Endothelial cell of umbilical vein (primary cell): ENCODE measurements at regions not wholly inside any gene's neighbourhood (a gene's known extent, or its start where the extent isn't known, plus 50 kb on each side); places are given as distances from the start of the nearest gene placed in this dataset.

Experiments
- BruUV-seq: library from RNA; stranded (reverse); fragments of 400-500 nt; replicated peaks from 2 replicates; lab custom pipeline; 2021; lab: Mats Ljungman, UMichigan
- CTCF ChIA-PET: fragments of 300-600, 350-600 bp; sonication (Branson Sonifier 250); formaldehyde crosslinking; loops from one replicate; lab custom pipeline; 2021; ENCODE audit warnings: antibody characterized with exemption, inconsistent platforms; lab: Charles Lee
- POLR2A ChIA-PET: fragments of 300-600, 350-600 bp; sonication (Branson Sonifier 250); formaldehyde crosslinking; loops from one replicate; lab custom pipeline; 2021; ENCODE audit warnings: antibody characterized with exemption, inconsistent platforms; lab: Charles Lee
- DNase-seq: peaks from one replicate; pipeline ENCODE4 v3.0.0-alpha.2; 2011; ENCODE audit warnings: low read depth, low spot score
- FAIRE-seq: peaks from 2 replicates; lab custom pipeline; 2011; peaks lifted over from hg19 to GRCh38; lab: Jason Lieb, UNC
- H2AFZ ChIP-seq: 2 replicates; pipeline ENCODE4 v1.6.0; 2012; ENCODE audit warnings: low read depth, low read length, control low read depth, inconsistent platforms
- H3K27ac ChIP-seq: 2 replicates; pipeline ENCODE4 v1.5.1; 2011; ENCODE audit warnings: low read depth, mild to moderate bottlenecking, control low read depth, low read length, moderate library complexity; ENCODE audit not compliant: insufficient read depth
- H3K27me3 ChIP-seq, 2 experiments: 2 replicates each; pipeline versions ENCODE4 v1.6.0 to v1.6.1; 2011; ENCODE audit warnings: low read length in 2 of 2, mixed read lengths in 1 of 2; ENCODE audit not compliant: control insufficient read depth in 2 of 2, insufficient read depth in 2 of 2
- H3K36me3 ChIP-seq, 2 experiments: 2 replicates in 1 of 2; 3 replicates in 1 of 2; pipeline ENCODE4 v1.5.1; 2011; ENCODE audit warnings: low read length in 2 of 2, mild to moderate bottlenecking in 1 of 2, moderate library complexity in 1 of 2; ENCODE audit not compliant: control insufficient read depth in 2 of 2, insufficient read depth in 2 of 2; ENCODE audit errors: extremely low read depth in 1 of 2
- H3K4me1 ChIP-seq: 3 replicates; pipeline ENCODE4 v1.5.1; 2011; ENCODE audit warnings: mild to moderate bottlenecking, low read length; ENCODE audit not compliant: control insufficient read depth, insufficient read depth; ENCODE audit errors: extremely low read depth
- H3K4me2 ChIP-seq: 2 replicates; pipeline ENCODE4 v1.6.1; 2011; ENCODE audit warnings: low read length, control low read depth, mixed read lengths; ENCODE audit not compliant: insufficient read depth
- H3K4me3 ChIP-seq, 3 experiments: fragments of 200-600 bp in 1 of 3; sonication (generic), shearing (Covaris generic) in 1 of 3; replicated peaks in 1 of 3; 2 replicates each; pipeline ENCODE4 v1.5.1; 2011 to 2016; ENCODE audit warnings: control low read depth in 3 of 3, low read length in 3 of 3, mild to moderate bottlenecking in 2 of 3, inconsistent platforms in 1 of 3, low read depth in 1 of 3, moderate library complexity in 1 of 3; ENCODE audit not compliant: insufficient read depth in 1 of 3
- H3K79me2 ChIP-seq: 2 replicates; pipeline ENCODE4 v1.6.0; 2012; ENCODE audit warnings: low read length, inconsistent platforms; ENCODE audit not compliant: control insufficient read depth, insufficient read depth
- H3K9ac ChIP-seq: replicated peaks from 2 replicates; pipeline ENCODE3; 2011; ENCODE audit warnings: low read length, control low read depth; ENCODE audit not compliant: insufficient read depth; ENCODE audit errors: extremely low read depth
- H3K9me1 ChIP-seq: replicated peaks from 3 replicates; pipeline ENCODE4 v1.6.0; 2011; ENCODE audit warnings: mild to moderate bottlenecking, low read length; ENCODE audit not compliant: control insufficient read depth, insufficient read depth; ENCODE audit errors: extremely low read depth
- H3K9me3 ChIP-seq: replicated peaks from 2 replicates; pipeline ENCODE4 v1.5.1; 2012; ENCODE audit warnings: low read length, inconsistent platforms; ENCODE audit not compliant: control insufficient read depth, insufficient read depth
- H4K20me1 ChIP-seq: replicated peaks from 2 replicates; pipeline ENCODE3; 2011; ENCODE audit warnings: mild to moderate bottlenecking, low read length; ENCODE audit not compliant: control insufficient read depth, insufficient read depth; ENCODE audit errors: extremely low read depth
- EZH2 ChIP-seq: IDR thresholded peaks from 2 replicates; pipeline ENCODE4 v1.6.1; 2012; ENCODE audit warnings: borderline replicate concordance, low read depth, mild to moderate bottlenecking, moderate library complexity, low read length, inconsistent platforms; ENCODE audit not compliant: severe bottlenecking
- FOS ChIP-seq: IDR thresholded peaks from 2 replicates; pipeline ENCODE4 v1.6.1; 2011; ENCODE audit warnings: mild to moderate bottlenecking, low read length, moderate library complexity, borderline replicate concordance; ENCODE audit not compliant: insufficient read depth
- GATA2 ChIP-seq: IDR thresholded peaks from 2 replicates; pipeline ENCODE4 v1.7.0; 2011; ENCODE audit warnings: low read depth, mild to moderate bottlenecking, moderate library complexity, mixed read lengths, low read length; ENCODE audit not compliant: insufficient read length, insufficient read depth
- JUN ChIP-seq: IDR thresholded peaks from 2 replicates; pipeline ENCODE4 v1.6.1; 2011; ENCODE audit warnings: borderline replicate concordance, low read depth; ENCODE audit not compliant: insufficient read length, insufficient read depth
- MYC ChIP-seq: IDR thresholded peaks from one replicate; pipeline ENCODE4 v1.6.1; 2011; ENCODE audit warnings: mild to moderate bottlenecking, low read depth, low read length
- POLR2A ChIP-seq: IDR thresholded peaks from 2 replicates; pipeline ENCODE4 v1.6.1; 2012; ENCODE audit warnings: low read depth, mild to moderate bottlenecking, control low read depth, low read length
- POLR2AphosphoS5 ChIP-seq: IDR thresholded peaks from 2 replicates; pipeline ENCODE4 v1.6.1; 2012; ENCODE audit warnings: low read depth, mild to moderate bottlenecking, control low read depth, low read length, moderate library complexity; ENCODE audit not compliant: insufficient read depth
- dilution Hi-C: fragments of 300-500 bp; cut with MboI; formaldehyde crosslinking; loops from one replicate; pipeline ENCODE4 v1.15.0; 2019; ENCODE audit warnings: low sequenced_read_pairs; ENCODE audit not compliant: extremely low pct_ligation_motif_present
- intact Hi-C: fragments of 100-400 bp; cut with micrococcal nuclease; formaldehyde crosslinking; loops from one replicate; pipeline ENCODE4 v1.10.0; 2022
- TF ChIP-seq, protein P1 (sequence below), 2 donors: IDR thresholded peaks; 1 replicate in 1 of 2; 2 replicates in 1 of 2; pipeline ENCODE4 v1.5.1; 2011; ENCODE audit warnings: low read length in 2 of 2, mild to moderate bottlenecking in 2 of 2, moderate library complexity in 2 of 2, control low read depth in 1 of 2, inconsistent platforms in 1 of 2, low read depth in 1 of 2; ENCODE audit not compliant: insufficient read depth in 1 of 2; ENCODE audit errors: extremely low read depth in 1 of 2
- TF ChIP-seq, protein P2 (sequence below): IDR thresholded peaks from 2 replicates; pipeline ENCODE4 v1.6.1; 2011; ENCODE audit not compliant: insufficient read depth, insufficient read length

GRCh38 chr18:56034949-56035348 is 447.0 kb upstream of the TCF4 start:
- intact Hi-C loops: no loop called here
- TF ChIP-seq POLR2AphosphoS5 (no peak), FOS (no peak), GATA2 (no peak), JUN (no peak), EZH2 (no peak), POLR2A (no peak), MYC (no peak)
- TF ChIP-seq, protein P1, sequence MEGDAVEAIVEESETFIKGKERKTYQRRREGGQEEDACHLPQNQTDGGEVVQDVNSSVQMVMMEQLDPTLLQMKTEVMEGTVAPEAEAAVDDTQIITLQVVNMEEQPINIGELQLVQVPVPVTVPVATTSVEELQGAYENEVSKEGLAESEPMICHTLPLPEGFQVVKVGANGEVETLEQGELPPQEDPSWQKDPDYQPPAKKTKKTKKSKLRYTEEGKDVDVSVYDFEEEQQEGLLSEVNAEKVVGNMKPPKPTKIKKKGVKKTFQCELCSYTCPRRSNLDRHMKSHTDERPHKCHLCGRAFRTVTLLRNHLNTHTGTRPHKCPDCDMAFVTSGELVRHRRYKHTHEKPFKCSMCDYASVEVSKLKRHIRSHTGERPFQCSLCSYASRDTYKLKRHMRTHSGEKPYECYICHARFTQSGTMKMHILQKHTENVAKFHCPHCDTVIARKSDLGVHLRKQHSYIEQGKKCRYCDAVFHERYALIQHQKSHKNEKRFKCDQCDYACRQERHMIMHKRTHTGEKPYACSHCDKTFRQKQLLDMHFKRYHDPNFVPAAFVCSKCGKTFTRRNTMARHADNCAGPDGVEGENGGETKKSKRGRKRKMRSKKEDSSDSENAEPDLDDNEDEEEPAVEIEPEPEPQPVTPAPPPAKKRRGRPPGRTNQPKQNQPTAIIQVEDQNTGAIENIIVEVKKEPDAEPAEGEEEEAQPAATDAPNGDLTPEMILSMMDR (IDR thresholded peaks at IDR 0.05; ENCODE audit: extremely low read depth in 1 of 2, insufficient read depth in 1 of 2, low read depth in 1 of 2, low read length in 2 of 2): no peak
- TF ChIP-seq, protein P2, sequence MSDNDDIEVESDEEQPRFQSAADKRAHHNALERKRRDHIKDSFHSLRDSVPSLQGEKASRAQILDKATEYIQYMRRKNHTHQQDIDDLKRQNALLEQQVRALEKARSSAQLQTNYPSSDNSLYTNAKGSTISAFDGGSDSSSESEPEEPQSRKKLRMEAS: no peak
- Histone ChIP-seq H3K9me1 (no peaks in the 10 kb centered on the region), H3K4me2 (no peak overlapping the region), H3K4me1 (no peaks in the 10 kb centered on the region), H3K79me2 (no peaks in the 10 kb centered on the region), H4K20me1 (no peaks in the 10 kb centered on the region), H3K9me3 (no peaks in the 10 kb centered on the region), H3K36me3 (no peaks in the 10 kb centered on the region), H3K27me3 (no peaks in the 10 kb centered on the region), H3K9ac (no peak overlapping the region), H2AFZ (no peak overlapping the region), H3K27ac (no peak overlapping the region), H3K4me3 (no peak overlapping the region)
- ChIA-PET CTCF (interaction anchor here (0.7 to 1.5 kb wide), 2 partner anchors 15 to 32 kb away, joined by 3 read pairs; no protein-coding TSS in a partner anchor), POLR2A (no interaction called here)
- BruUV-seq: no TSS peak
- DNase-seq (no peak), FAIRE-seq (no peak)
- dilution Hi-C loops: no loop called here
